Brain microvascular endothelial cell (primary cell): ENCODE measurements at regions not wholly inside any gene's neighbourhood (a gene's known extent, or its start where the extent isn't known, plus 50 kb on each side); places are given as distances from the start of the nearest gene placed in this dataset.

Experiments
- DNase-seq: peaks from one replicate; pipeline ENCODE4 v3.0.0-alpha.2; 2020
- H3K27ac ChIP-seq: fragments of 250-450 bp; sonication (Bioruptor Pico); 2 replicates; pipeline ENCODE4 v1.5.1; 2020; ENCODE audit warnings: mild to moderate bottlenecking, moderate library complexity
- H3K27me3 ChIP-seq: fragments of 250-450 bp; sonication (Bioruptor Pico); replicated peaks from 2 replicates; pipeline ENCODE4 v1.5.1; 2020; ENCODE audit warnings: mild to moderate bottlenecking
- H3K36me3 ChIP-seq: fragments of 250-450 bp; sonication (Bioruptor Pico); replicated peaks from 2 replicates; pipeline ENCODE4 v1.5.1; 2020; ENCODE audit warnings: mild to moderate bottlenecking
- H3K4me3 ChIP-seq: 2 replicates; pipeline ENCODE4 v1.5.1; 2011; ENCODE audit warnings: low read depth, mild to moderate bottlenecking, control low read depth, low read length, moderate library complexity
- in situ Hi-C: cut with HindIII; loops from 2 replicates; pipeline ENCODE4 v1.10.0; 2017; ENCODE audit warnings: low sequenced_read_pairs, low pct_ligation_motif_present
- TF ChIP-seq, protein P1 (sequence below): IDR thresholded peaks from 2 replicates; pipeline ENCODE4 v1.5.1; 2011; ENCODE audit warnings: low read depth, mild to moderate bottlenecking, moderate library complexity, low read length, control low read depth, inconsistent platforms; ENCODE audit errors: missing control alignments

DNA sequence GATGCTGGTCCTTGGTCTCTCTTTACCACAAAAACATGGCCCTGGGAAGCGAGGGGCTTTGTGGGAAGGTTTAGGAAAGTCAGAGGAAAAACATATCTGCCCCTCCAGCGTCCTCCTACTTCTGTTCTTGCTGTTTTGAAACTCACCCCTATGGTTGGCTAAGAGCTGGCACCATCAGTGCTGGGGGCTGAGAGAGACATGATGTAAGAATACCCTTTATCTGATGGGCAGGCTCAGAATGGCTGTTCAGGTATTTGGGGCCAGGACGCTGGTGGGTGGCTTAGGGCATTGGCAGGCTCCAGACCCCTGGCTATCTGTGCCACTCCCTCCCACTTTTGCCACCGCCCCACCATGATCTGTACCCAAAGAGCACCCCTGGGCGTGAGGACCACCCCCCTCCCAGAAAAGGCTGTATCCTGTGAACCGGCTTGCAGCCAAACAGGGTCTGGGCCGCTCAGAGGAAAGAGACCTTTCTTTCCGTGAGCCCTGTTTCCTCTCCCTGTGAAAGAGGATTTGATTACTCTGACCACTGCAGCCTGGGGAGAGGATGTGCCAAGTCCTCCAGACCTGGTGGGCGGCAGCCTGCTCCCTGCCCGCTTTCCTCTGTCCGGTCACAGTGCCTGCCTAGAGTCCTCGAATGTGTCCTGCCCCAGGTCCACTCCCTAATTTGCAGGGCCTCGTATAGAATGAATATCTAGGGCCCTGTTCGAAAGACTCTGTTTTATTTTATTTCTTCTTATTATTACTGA is 61.3 kb upstream of the SLC6A6 start:
- no peak overlapping the region for H3K4me3 ChIP-seq
- TF ChIP-seq, protein P1, sequence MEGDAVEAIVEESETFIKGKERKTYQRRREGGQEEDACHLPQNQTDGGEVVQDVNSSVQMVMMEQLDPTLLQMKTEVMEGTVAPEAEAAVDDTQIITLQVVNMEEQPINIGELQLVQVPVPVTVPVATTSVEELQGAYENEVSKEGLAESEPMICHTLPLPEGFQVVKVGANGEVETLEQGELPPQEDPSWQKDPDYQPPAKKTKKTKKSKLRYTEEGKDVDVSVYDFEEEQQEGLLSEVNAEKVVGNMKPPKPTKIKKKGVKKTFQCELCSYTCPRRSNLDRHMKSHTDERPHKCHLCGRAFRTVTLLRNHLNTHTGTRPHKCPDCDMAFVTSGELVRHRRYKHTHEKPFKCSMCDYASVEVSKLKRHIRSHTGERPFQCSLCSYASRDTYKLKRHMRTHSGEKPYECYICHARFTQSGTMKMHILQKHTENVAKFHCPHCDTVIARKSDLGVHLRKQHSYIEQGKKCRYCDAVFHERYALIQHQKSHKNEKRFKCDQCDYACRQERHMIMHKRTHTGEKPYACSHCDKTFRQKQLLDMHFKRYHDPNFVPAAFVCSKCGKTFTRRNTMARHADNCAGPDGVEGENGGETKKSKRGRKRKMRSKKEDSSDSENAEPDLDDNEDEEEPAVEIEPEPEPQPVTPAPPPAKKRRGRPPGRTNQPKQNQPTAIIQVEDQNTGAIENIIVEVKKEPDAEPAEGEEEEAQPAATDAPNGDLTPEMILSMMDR, result no peak
- H3K27me3 ChIP-seq, result no peaks in the 10 kb centered on the region
- DNase-seq, result no peak
- in situ Hi-C loops, result no loop called here
- H3K36me3 ChIP-seq, result no peaks in the 10 kb centered on the region
- no peak overlapping the region for H3K27ac ChIP-seq

DNA sequence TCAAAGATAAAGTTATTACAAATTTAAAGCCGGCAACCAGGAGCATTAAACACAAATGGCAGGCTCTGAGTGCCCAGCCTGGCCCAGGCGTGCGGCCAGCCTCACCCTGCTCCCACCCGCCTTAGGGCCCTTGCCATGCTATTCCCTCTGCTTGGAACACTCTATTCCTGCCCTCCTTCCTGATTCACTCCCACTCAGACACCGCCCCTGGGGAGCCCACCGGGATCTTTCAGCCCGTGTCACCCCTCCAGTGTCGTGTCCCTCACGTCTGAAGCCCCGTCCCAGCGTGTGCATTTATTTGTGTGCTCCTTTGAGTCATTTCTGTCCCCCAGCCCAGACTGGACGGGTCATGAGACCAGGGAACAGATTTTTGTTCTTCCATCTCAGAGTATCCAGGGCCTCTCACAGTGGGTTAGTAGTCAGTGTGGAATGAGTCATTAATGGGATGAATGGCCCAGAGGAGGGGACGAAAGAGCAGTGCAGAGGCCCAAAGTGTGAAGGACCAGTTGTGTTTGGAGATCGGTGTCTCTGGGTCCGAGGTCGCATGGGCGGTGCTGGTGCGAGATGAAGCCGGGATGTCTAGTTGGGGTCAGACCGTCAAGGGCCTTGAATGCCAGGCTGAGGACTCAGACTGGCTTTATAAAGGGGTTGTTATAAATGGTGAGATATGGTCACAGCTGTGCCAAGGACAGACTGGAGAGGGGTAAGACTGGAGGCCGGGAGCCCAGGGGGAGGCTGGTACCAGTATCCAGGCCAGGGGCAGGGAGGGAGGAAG is 58.9 kb upstream of the SLC6A6 start:
- no peak overlapping the region for H3K4me3 ChIP-seq
- no peak for DNase-seq
- in situ Hi-C loops, result no loop called here
- no peak overlapping the region for H3K27ac ChIP-seq
- TF ChIP-seq, protein P1, result no peak
- no peaks in the 10 kb centered on the region for H3K36me3 ChIP-seq
- H3K27me3 ChIP-seq, result no peaks in the 10 kb centered on the region

DNA sequence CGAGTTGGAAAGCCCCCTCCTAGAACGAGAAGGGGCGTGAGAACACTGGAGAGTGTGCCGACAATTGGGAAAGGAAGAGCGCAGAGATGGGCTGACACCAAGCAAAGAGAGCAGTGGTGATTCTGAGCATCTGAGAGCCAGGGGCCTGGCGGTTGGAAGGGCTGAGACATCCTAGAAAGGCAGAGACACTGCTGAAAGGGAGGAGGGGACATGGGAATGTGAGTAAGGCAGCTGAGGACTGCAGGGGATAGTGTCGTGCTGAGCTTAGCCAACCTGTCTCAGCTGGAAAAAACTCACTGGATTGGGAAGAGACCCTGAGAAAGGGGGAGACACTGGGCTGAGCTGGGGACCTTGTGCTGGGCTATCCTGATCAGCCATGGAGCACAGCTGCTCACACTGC is 58.1 kb upstream of the SLC6A6 start:
- no peak for DNase-seq
- Histone ChIP-seq H3K36me3 (no peaks in the 10 kb centered on the region), H3K27me3 (no peaks in the 10 kb centered on the region), H3K4me3 (no peak overlapping the region), H3K27ac (no peak overlapping the region)
- in situ Hi-C loops, result no loop called here
- TF ChIP-seq, protein P1, result no peak

DNA sequence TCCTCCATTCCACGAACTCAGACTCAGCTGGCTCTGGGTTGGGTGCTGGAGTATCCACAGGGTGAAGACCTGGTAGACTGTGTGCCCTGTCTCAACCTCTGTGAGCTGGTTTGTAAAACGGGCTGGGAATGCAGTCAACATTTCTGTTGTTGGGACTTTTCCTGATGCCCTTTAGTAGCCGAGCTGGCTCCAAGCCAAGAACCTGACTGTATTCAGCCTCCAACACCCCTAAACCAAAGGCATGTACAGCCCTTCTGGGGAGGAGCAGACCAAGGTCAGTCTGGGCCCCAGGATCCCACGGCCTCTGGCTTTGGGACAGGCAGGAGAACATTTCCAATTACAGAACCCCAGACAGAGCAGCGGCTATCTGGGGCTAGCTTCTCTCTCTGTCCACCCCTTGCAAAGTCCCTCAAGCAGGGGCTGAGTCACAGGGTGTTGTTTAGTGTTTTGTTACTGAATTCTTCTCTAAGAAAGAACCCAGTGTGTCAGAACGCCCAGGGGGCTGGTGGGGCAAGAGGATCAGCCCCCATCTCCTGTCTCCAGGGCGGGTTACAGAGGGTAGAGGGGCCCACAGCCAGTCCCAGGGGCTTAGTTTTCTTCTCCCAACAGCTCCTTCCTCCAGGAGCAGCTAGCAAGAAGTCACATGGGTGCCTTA is 56.8 kb upstream of the SLC6A6 start:
- in situ Hi-C loops, result no loop called here
- Histone ChIP-seq H3K36me3 (no peaks in the 10 kb centered on the region), H3K27me3 (peaks cover 2% of the 10 kb centered on the region), H3K27ac (no peak overlapping the region), H3K4me3 (no peak overlapping the region)
- peak; percentile 28 for DNase-seq
- TF ChIP-seq, protein P1, result no peak

DNA sequence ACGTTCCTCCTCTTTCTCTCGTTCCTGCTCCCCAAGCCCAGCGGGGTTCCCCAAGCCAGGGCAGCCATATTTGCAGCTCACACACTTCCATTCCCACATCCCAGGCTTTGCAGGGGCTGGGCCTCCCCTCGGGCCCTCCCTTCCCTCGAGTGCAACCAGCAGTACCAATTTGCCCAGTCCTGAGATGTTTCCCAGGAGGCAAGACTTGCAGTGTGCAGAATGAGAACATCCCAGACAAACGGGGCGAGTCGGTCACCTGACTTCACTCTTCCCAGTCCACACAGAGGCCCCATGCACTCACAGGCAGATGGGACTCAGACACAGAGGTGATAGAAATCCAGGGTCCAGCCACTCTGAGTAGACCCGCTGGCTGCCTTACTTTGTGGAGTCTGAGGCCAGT is 56.2 kb upstream of the SLC6A6 start:
- H3K27me3 ChIP-seq, result peaks cover 2% of the 10 kb centered on the region
- H3K27ac ChIP-seq, result no peak overlapping the region
- TF ChIP-seq, protein P1, result no peak
- no peak overlapping the region for H3K4me3 ChIP-seq
- H3K36me3 ChIP-seq, result no peaks in the 10 kb centered on the region
- no peak for DNase-seq
- in situ Hi-C loops, result no loop called here
